GM20431 (cell line): ENCODE measurements at regions not wholly inside any gene's neighbourhood (a gene's known extent, or its start where the extent isn't known, plus 50 kb on each side); places are given as distances from the start of the nearest gene placed in this dataset.

Experiments
- in situ Hi-C: fragments of 300-500 bp; cut with MseI, MboI; formaldehyde crosslinking; loops from one replicate; pipeline ENCODE4 v1.15.0; 2020; ENCODE audit warnings: low sequenced_read_pairs; ENCODE audit not compliant: unreplicated experiment

DNA sequence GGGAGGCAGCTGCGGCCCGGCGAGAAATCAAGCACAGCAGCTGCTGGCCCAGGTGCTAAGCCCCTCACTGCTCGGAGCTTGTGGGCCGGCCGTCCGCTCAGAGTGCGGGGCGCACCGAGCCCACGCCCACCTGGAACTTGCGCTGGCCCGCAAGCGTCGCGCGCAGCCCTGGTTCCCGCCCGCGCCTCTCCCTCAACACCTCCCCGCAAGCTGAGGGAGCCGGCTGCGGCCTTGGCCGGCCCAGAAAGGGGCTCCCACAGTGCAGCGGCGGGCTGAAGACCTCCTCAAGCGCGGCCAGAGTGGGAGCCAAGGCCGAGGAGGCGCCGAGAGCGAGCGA lies 92.9 kb downstream of the HAPSTR1 start:
- in situ Hi-C loops = no loop called here

DNA sequence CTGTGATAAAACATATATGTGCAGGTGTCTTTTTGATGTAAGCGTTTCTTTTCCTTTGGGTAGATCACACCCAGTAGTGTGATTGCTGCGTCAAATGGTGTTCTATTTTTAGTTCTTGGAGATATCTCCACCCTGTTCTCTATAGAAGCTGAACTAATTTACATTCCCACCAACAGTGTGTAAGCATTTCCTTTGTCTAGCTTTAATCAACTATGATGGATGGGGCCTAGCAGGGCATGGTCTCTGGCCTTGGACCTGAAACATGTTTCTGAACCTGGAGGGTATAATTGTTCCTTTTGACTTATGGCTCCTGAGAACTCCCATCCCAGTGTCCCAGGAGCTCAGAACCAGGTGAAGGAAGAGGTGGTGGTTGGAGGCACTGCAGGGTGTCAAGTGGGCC lies 93.9 kb downstream of the HAPSTR1 start:
- in situ Hi-C loops = no loop called here

DNA sequence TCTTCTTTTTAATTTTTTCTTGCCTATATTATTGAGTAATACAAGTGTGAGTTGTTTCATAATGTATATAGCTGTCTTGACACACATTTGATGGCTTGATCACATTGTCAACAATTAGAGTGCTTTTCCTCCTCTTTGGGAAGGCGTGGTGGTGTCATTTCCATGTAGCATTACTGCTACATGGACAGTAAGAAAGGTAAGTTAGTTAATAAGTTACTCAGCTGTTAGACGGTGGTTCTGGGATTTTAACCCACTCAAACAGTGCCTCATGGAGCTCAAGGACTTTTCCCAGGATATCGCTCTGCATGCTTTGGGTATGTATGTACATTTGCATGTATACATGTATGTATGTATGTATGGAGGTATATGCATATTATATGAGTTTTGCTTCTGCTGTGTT lies 94.6 kb downstream of the HAPSTR1 start:
- in situ Hi-C loops = no loop called here

DNA sequence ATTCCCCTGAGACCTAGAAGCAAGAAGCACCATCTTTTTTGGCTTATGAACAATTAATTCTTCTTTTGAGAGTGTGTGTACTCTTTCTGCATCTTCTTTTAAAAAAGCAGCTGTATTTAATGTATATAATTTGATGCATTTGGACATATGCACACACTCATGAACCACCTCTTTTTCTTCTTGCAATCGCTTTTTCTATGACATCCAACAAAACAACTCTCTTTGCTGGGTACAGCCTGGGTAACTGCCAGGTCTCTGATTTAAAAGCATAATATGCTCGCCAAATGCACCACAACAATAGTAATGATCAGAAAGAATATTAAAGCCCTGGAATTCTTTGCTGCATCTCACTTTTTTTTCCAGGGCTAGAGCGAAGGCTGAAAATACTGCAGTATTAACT lies 97.3 kb downstream of the HAPSTR1 start:
- in situ Hi-C loops = no loop called here

DNA sequence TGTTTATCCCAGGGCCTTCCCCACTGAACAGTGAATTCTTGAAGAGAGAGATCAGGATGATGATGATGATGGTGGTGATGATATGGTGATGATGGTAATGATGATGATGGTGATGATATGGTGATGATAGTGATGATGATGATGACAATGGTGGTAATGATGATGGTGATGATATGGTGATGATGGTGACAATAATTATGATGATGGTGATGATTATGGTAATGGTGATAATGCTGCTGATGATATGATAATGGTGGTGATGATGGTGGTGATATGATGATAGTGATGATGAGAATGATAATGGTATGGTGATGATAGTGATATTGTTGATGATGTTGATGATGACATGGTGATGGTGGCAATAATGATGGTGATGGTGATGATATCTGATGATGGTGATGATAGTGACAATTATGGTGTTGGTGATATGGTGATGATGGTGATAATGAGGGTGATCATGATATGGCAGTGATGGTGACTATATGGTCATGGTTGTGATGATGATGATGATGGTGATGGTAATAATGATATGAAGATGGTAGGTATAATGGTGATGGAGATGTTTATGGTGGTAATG lies 99.9 kb downstream of the HAPSTR1 start:
- in situ Hi-C loops = no loop called here

DNA sequence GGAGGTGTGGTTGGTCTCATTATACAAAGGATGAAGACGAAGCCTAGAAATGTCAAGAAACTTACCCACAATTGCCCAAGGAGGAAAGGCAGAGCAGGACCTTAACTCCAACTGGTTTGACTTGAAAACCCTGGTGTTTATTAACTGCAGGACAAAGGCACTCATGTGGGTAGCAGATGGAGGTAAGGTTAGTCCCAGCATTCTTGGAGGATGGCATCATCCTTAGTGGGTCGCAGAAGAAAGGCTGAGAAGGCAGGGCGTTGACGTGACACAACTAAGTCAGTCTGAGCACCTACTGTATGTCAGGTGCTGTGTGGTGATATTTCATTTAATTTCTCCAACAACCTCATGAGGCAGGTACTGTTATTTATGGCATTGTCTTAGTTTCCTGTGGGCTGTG lies 101.3 kb downstream of the HAPSTR1 start:
- in situ Hi-C loops = no loop called here

DNA sequence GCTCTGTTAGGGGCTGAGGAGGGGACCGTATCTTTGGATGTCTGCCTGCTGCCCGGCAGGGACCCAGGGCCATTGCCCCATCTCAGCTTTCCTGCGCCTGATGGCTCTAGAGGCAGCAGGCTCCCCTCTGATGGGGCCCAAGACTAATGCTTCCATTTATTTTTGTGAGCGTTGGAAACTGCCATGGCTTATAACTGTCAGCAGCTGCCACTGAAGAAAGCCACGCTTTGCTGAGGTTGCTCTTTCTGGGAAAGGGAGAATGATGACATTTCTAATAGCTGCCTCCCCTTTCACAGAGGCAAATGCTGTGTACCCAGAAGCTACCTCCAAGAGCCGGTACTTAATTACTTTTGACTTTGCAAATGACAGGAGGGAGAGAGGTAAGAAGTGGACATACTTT lies 103.8 kb downstream of the HAPSTR1 start:
- in situ Hi-C loops = no loop called here

DNA sequence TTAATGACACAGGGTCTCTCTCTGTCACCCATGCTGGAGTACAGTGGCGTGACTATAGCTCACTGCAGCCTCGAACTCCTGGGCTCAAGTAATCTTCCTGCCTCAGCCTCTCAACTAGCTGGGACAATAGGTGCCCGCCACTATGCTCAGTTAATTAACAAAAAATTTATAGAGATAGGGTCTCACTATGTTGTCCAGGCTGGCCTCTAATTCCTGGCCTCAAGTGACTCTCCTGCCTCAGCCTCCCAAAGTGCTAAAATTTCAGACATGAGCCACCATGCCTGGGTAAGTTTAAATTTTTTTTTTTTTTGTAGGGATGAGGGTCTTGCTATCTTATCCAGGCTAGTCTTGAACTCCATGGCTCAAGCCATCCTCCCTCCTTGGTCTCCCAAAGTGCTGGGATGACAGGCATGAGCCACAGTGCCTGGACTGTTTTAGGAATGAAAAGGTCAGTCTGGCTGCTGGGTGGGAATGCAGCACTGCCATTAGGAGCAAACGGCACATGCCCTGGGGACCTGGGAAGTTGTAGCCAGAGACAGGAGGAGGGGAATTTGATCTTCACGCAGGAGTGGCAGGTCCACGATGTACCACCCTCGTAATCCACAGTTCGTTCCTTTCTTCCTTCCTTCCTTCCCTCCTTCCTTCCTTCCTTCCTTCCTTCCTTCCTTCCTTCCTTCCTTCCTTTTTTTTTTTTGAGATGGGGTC lies 106.7 kb downstream of the HAPSTR1 start:
- in situ Hi-C loops = no loop called here

DNA sequence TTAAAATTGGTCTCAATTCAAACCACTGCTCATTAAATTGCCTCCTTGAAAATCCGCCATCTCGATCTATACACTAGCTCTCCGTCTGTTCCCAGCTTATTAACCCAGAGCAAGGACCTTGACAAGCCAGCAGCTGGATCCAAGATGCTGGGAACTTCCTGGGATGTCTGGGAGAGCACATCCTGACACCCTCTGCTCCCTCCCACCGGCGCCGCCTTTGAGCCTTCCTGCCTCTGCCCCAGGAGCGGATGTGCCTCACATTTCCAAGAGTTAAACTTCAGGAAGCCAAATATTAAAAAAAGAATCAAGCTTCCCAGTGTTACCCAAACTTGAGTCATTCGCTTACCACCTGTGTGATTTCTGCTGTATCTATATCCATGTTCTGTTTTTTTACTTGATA lies 107.9 kb downstream of the HAPSTR1 start:
- in situ Hi-C loops = no loop called here

DNA sequence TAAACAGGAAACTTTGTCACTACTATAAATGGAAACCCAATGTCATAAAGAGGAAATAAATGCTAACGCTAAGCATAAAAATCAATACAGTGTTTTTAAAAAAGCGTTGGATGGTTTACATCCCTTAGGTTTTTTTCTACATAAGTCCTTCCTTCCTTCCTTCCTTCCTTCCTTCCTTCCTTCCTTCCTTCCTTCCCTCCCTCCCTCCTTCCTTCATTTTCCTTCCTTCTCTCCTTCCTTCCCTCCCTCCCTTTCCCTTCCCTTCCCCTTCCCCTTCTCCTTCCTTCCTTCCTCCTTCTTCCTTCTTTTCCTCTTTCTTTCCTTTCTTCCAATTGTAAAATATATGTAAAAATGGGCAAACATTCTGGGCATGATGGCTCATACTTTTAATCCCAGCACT lies 108.3 kb downstream of the HAPSTR1 start:
- in situ Hi-C loops = no loop called here

DNA sequence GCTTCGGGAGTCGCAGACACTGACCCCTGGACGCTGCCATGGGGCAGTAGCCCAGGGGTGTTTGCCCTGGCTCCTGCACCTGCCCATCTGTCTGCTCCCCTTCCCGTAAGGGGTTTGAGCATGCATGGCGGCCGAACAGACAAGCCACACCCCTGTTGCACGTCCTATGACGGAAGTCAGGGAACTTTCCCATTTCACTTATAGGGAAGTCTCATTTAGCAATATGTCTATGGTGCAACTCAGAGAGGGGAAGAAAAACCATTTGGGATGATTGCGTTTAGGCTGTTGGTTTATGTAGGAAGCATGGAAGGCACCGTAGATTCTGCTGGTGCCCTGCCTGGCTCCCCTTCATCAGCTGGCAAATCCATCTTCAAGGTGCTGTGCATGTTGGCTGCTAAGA lies 112.5 kb downstream of the HAPSTR1 start:
- in situ Hi-C loops = no loop called here

DNA sequence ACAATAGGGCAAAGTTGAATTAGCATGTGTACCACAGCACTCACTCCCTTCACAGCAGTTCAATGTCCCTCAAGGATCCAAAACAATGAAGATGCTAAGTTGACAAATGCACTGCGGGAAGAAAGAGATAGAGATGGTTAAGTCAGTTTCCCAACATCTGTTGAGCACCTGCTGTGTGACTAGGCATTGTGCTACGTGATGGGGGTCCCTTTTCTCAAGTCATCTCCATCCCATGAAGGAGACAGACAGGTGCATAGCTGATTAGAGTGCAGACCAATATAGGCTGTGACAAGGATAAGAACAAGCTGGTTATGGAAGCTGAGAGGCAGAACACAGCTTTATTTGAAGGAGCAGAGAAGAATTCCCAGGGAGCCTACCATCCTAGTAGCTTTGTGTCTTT lies 114.2 kb downstream of the HAPSTR1 start:
- in situ Hi-C loops = no loop called here

DNA sequence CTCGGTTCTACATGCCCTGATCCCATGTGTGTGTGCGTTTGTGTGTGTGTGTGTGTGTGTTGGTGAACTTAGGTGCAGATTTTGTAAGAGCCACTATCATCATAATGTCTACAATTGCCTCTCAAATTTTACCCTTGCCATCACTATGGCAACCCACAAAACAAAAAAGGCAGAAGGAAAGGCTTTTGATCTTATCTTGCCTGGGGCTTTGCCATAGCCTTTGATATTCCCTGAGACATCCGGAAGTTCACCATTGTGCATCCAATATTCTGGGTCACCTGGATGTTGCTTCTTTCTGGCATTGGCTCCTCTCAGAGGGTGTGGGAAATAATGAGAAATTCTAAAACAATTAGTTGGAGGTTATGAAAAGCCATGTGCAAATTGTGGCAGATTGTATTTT lies 114.7 kb downstream of the HAPSTR1 start:
- in situ Hi-C loops = no loop called here

DNA sequence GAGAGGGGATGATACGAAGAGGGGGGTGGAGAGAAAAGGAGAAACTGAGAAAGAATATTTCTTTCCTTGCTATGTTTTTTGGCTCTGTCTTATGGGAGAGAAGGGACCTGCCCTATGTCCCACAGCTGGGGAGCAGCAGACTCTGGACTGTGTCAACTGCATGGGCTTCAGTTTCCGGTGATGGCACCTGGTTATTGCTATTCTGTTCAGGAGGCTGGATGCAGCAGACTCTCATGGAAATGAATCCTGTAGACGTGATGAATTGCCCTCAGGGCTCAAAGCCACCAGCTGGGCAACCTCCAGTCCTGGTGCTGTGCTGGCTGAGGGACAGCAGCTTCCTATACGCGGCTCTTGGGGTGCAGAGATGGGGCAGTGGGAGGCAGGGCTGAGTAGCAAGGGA lies 121.2 kb downstream of the HAPSTR1 start:
- in situ Hi-C loops = no loop called here

DNA sequence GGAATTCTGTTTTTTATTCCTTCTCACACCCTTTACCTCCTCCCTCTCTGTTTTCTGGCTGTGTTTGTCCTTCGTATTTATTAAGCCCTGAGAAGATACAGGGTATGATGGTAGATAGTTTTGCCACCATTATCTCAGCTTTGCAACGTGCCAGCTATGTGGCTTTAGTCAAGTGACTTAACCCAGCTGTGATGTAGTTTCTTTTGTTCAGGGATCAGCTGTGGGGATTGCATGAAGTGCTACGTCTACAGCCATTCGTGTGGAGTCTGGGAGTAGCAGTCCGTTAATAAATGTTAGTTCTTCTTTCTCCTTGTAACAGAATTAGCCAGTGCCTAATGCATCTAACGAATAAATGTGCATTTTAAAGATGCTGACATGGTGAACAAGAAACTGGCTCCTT lies 128.4 kb downstream of the HAPSTR1 start:
- in situ Hi-C loops = no loop called here

DNA sequence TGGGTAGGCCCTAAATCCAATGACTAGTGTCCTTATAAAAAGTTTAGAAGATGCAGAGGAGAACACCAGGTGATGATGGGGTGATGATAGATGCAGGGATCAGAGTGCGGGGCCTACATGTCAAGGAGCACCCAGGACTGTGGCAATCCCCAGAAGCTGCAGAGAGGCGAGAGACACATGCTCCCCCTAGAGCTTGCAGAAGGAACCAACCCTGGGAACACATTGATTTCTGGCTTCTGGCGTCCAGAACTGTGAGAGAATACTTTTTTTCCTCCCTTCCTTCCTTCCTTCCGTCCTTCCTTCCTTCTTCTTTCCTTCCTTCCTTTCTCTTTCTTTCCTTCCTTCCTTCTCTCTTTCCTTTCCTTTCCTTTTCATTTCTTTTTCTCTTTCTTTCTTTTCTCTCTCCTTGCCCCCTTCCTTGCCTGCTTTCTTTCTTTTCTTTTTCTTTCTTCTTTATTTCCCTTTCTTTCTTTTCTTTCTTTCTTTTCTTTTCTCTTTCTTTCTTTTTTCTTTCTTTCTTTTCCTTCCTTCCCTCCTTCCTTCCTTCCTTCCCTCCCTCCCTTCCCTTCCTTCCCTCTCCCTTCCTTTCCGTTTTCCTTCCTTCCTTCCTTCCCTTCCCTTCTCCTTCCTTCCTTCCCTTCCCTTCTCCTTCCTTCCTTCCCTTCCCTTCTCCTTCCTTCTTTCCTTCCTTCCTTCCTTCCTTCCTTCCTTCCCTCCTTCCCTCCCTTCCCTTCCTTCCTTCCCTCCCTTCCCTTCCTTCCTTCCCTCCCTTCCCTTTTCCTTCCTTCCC lies 134.3 kb downstream of the HAPSTR1 start:
- in situ Hi-C loops = no loop called here

DNA sequence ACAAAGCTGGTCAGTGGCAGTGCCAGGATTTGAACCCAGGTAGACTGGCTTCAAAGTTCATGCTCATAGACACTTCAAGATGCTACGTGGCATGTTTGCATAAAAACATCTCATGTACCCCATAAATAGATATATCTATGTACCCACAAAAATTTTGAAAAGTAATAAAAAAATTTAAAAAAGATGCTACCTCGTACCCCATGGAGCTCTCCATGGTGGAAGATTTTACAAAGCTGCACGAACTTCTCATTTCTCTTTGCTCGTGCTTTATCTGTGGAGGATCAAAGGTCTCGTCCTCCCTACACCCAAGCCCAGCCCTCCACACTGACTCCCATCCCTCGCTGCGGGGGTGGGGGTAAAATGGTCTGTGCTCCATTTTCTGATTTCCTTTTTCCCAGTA lies 135.5 kb downstream of the HAPSTR1 start:
- in situ Hi-C loops = no loop called here

DNA sequence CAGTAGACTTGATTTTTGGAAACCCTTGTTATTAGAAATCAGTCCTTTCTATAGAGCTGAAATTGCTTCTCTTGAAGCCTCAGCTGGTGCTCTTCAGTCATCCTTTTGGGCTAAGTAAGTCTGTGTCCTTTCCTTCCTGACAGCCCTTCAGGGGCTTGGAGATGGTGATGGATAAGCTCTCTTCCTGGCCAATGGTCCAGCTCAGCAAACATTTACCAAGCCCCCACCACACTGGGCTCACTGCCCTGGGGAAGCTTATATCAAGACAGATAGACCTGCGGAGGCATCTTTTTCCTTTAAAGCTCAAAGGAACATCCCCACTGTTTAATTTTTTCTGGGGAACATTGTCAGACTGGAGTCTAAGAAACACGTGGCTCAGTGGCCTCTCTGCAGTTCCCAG lies 139.6 kb downstream of the HAPSTR1 start:
- in situ Hi-C loops = no loop called here

DNA sequence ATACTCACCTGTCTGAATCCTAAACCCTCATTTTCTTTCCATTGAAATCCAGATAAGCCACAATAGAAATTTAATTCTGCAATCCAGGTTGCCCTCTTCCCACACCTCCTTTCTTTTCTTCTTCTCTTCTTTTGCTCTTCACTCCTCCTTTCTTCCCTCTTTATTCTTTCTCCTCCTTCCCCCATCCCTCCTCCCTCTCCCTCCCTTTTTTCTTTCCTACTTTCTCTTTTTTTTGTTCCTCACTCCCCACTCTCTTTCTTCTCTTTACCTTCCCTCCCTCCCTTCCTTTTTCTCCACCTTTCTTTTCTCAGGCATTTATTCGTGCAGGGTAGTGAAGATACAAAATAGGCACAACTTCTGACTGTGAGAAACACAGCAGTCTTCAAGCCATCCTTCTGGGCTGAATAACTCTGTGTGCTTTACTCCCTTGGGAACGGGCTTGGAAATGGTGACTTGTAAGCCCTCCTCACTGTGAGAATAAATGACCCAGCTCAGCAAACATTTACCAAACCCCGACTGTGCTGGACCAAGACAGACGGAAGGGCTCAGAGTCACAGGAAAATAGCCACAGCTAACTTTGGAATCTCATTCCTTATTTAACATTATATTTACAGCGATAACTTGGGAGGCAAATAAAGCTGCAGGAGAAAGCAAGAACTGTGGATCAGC lies 140.8 kb downstream of the HAPSTR1 start:
- in situ Hi-C loops = no loop called here

DNA sequence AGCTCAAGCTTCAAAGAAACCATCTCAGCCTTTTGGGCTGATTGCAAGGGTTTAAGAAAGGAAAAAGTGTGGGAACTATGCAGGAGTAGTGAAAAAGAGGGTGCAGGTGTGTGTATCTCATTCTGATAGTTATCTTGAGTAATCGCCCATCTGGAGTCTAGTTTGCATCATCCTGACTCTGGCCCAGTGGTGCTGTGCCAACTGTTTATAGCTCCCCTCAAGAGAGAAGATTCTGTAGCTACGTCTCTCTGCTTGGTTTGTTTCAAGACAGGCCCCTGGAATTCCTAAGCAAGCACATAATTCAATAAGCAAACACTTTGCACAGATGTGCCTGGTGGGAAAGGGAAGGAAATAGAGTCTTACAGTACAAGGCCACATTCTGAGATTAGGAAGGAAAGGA lies 144.4 kb downstream of the HAPSTR1 start:
- in situ Hi-C loops = no loop called here

DNA sequence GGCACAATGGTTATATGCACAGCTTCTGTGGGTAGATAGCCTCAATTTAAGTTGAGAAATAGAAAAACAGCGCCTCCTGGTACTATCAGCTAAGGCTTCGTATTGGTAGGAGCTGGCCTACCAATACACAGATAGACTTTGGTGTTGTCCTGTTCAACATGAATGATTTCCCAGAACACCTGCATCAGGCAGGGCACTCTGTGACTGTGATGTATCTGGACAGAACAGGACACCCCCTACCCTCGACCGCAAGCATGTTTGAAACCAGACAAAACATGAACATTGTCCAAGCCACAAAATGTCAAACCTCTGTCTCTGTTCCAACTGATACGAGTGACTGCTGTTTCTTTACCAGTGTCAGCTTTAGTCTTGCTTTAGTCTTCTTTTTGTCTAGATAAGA lies 144.9 kb downstream of the HAPSTR1 start:
- in situ Hi-C loops = no loop called here
